ENCODE measurements at regions not wholly inside any gene's neighbourhood (a gene's known extent, or its start where the extent isn't known, plus 50 kb on each side); places are given as distances from the start of the nearest gene placed in this dataset.

- H3K27me3 ChIP-seq (ENCODE audit: insufficient read depth, poor library complexity, severe bottlenecking), result no peaks in the 10 kb centered on the region
- DNase-seq (ENCODE audit: low read depth in 1 of 2, low spot score in 1 of 2), result no peak
- TF ChIP-seq GABPA (IDR thresholded peaks at IDR 0.05; ENCODE audit: low read depth), result no peak
- no peak overlapping the region for H3K4me3 ChIP-seq (replicated peaks; ENCODE audit: insufficient read depth, low read length)
- no peak overlapping the region for H3K27ac ChIP-seq (replicated peaks)
Measured at GRCh38 chrX:46375831-46376230, 169.4 kb downstream of the ZNF674 start.

- Histone ChIP-seq H3K27me3 (ENCODE audit: insufficient read depth, poor library complexity, severe bottlenecking) (no peaks in the 10 kb centered on the region), H3K4me3 (replicated peaks; ENCODE audit: insufficient read depth, low read length) (no peak overlapping the region), H3K27ac (replicated peaks) (no peak overlapping the region)
- no peak for TF ChIP-seq POLR2AphosphoS5 (IDR thresholded peaks at IDR 0.05; ENCODE audit: low read depth)
- no peak for DNase-seq (ENCODE audit: low read depth in 1 of 2, low spot score in 1 of 2)
Measured at GRCh38 chrX:46374371-46374770, 170.8 kb downstream of the ZNF674 start.

GRCh38 chrX:46367491-46367890, 177.7 kb downstream of the ZNF674 start:
- no peak for DNase-seq (ENCODE audit: low read depth in 1 of 2, low spot score in 1 of 2)
- H3K4me3 ChIP-seq (replicated peaks; ENCODE audit: insufficient read depth, low read length), result no peak overlapping the region
- no peak for TF ChIP-seq POLR2AphosphoS5 (IDR thresholded peaks at IDR 0.05; ENCODE audit: low read depth)
- no peak for TF ChIP-seq GABPA (IDR thresholded peaks at IDR 0.05; ENCODE audit: low read depth)
- no peak for TF ChIP-seq CTCF (IDR thresholded peaks at IDR 0.05; ENCODE audit: insufficient read depth, low read length)
- H3K27ac ChIP-seq (replicated peaks), result no peak overlapping the region
- H3K27me3 ChIP-seq (ENCODE audit: insufficient read depth, poor library complexity, severe bottlenecking), result no peaks in the 10 kb centered on the region

- no peak overlapping the region for H3K4me3 ChIP-seq (replicated peaks; ENCODE audit: insufficient read depth, low read length)
- H3K27ac ChIP-seq (replicated peaks), result no peak overlapping the region
- H3K27me3 ChIP-seq (ENCODE audit: insufficient read depth, poor library complexity, severe bottlenecking), result no peaks in the 10 kb centered on the region
- no peak for DNase-seq (ENCODE audit: low read depth in 1 of 2, low spot score in 1 of 2)
- TF ChIP-seq POLR2AphosphoS5 (IDR thresholded peaks at IDR 0.05; ENCODE audit: low read depth) (no peak), REST (IDR thresholded peaks at IDR 0.05; ENCODE audit: insufficient replicate concordance, low read depth) (no peak), CTCF (IDR thresholded peaks at IDR 0.05; ENCODE audit: insufficient read depth, low read length) (no peak), SPI1 (IDR thresholded peaks at IDR 0.05; ENCODE audit: borderline replicate concordance, low read depth) (no peak), GABPA (IDR thresholded peaks at IDR 0.05; ENCODE audit: low read depth) (no peak)
Measured at GRCh38 chrX:46366381-46367207, 178.6 kb downstream of the ZNF674 start.

- Histone ChIP-seq H3K27ac (replicated peaks) (no peak overlapping the region), H3K27me3 (ENCODE audit: insufficient read depth, poor library complexity, severe bottlenecking) (no peaks in the 10 kb centered on the region), H3K4me3 (replicated peaks; ENCODE audit: insufficient read depth, low read length) (no peak overlapping the region)
- TF ChIP-seq REST (IDR thresholded peaks at IDR 0.05; ENCODE audit: insufficient replicate concordance, low read depth) (no peak), POLR2AphosphoS5 (IDR thresholded peaks at IDR 0.05; ENCODE audit: low read depth) (no peak), GABPA (IDR thresholded peaks at IDR 0.05; ENCODE audit: low read depth) (no peak), SPI1 (IDR thresholded peaks at IDR 0.05; ENCODE audit: borderline replicate concordance, low read depth) (no peak), CTCF (IDR thresholded peaks at IDR 0.05; ENCODE audit: insufficient read depth, low read length) (no peak)
- DNase-seq (ENCODE audit: low read depth in 1 of 2, low spot score in 1 of 2), result no peak
Measured at GRCh38 chrX:46354481-46354880, 190.7 kb downstream of the ZNF674 start.
